ENCODE measurements at regions not wholly inside any gene's neighbourhood (a gene's known extent, or its start where the extent isn't known, plus 50 kb on each side); places are given as distances from the start of the nearest gene placed in this dataset.
"Not testable (repeated sequence)": the region's sequence is repeated elsewhere in the genome, so short reads cannot be mapped to it uniquely, and the experiment has no call there.

- TF ChIP-seq CTCF, POLR2A (IDR thresholded peaks at IDR 0.05): not testable (repeated sequence)
Measured at GRCh38 chr12:131298526-131299369, 345.0 kb downstream of the ADGRD1 start.
